NT2/D1 (cell line): ENCODE measurements at regions not wholly inside any gene's neighbourhood (a gene's known extent, or its start where the extent isn't known, plus 50 kb on each side); places are given as distances from the start of the nearest gene placed in this dataset.
"Not testable (repeated sequence)": the region's sequence is repeated elsewhere in the genome, so short reads cannot be mapped to it uniquely, and the experiment has no call there.

ENCODE experiments used
- DNase-seq: peaks from one replicate; pipeline ENCODE4 v3.0.0-alpha.2; 2011; ENCODE audit warnings: low read depth, low spot score
- H3K27me3 ChIP-seq: 2 replicates; pipeline ENCODE4 v1.6.0; 2011; ENCODE audit warnings: mild to moderate bottlenecking; ENCODE audit not compliant: insufficient read length, insufficient read depth
- H3K36me3 ChIP-seq: 2 replicates; pipeline ENCODE4 v1.6.1; 2011; ENCODE audit warnings: mild to moderate bottlenecking, low read length, mixed read lengths; ENCODE audit not compliant: insufficient read depth, insufficient read length
- H3K4me1 ChIP-seq: 2 replicates; pipeline ENCODE4 v1.5.1; 2011; ENCODE audit not compliant: insufficient read depth, insufficient read length
- H3K4me3 ChIP-seq: 2 replicates; pipeline ENCODE4 v1.5.1; 2011; ENCODE audit warnings: low read depth; ENCODE audit not compliant: insufficient read length
- H3K9ac ChIP-seq: 2 replicates; pipeline ENCODE4 v1.6.0; 2011; ENCODE audit warnings: low read depth; ENCODE audit not compliant: insufficient read length
- H3K9me3 ChIP-seq: 2 replicates; pipeline ENCODE4 v1.5.1; 2011; ENCODE audit warnings: mild to moderate bottlenecking, low read length; ENCODE audit not compliant: insufficient read depth
- SUZ12 ChIP-seq: IDR thresholded peaks from 2 replicates; pipeline ENCODE4 v1.6.1; 2011; ENCODE audit not compliant: insufficient read length, insufficient read depth; ENCODE audit errors: extremely low read depth
- YY1 ChIP-seq: IDR thresholded peaks from 2 replicates; pipeline ENCODE4 v1.6.1; 2011; ENCODE audit not compliant: insufficient read length, insufficient read depth
- ZNF274 ChIP-seq: IDR thresholded peaks from 2 replicates; pipeline ENCODE4 v1.6.1; 2011; ENCODE audit warnings: mild to moderate bottlenecking, low read depth, low read length

GRCh38 chr1:14412235-14412634 lies 186.2 kb upstream of the KAZN start:
- Histone ChIP-seq H3K4me1 (no peaks in the 10 kb centered on the region), H3K9me3 (no peaks in the 10 kb centered on the region), H3K27me3 (no peaks in the 10 kb centered on the region), H3K9ac (no peak overlapping the region), H3K4me3 (no peak overlapping the region), H3K36me3 (no peaks in the 10 kb centered on the region)
- DNase-seq = no peak
- TF ChIP-seq ZNF274 = no peak

GRCh38 chr1:14413819-14414490 lies 184.5 kb upstream of the KAZN start:
- H3K9me3 ChIP-seq = no peaks in the 10 kb centered on the region
- H3K4me3 ChIP-seq = no peak overlapping the region
- DNase-seq = no peak
- no peaks in the 10 kb centered on the region for H3K27me3 ChIP-seq
- no peaks in the 10 kb centered on the region for H3K36me3 ChIP-seq
- H3K9ac ChIP-seq = no peak overlapping the region
- TF ChIP-seq YY1 (no peak), SUZ12 (no peak), ZNF274 (no peak)
- no peaks in the 10 kb centered on the region for H3K4me1 ChIP-seq

GRCh38 chr1:14415396-14415795 lies 183.1 kb upstream of the KAZN start:
- Histone ChIP-seq H3K9me3 (peaks cover 3% of the 10 kb centered on the region; the same call in 1 of the 2 replicates), H3K36me3 (no peaks in the 10 kb centered on the region), H3K9ac (no peak overlapping the region), H3K4me3 (no peak overlapping the region), H3K4me1 (no peaks in the 10 kb centered on the region), H3K27me3 (no peaks in the 10 kb centered on the region)
- DNase-seq = peak; percentile 59
- no peak for TF ChIP-seq YY1

- not testable (repeated sequence) for H3K4me3 ChIP-seq, DNase-seq, H3K27me3 ChIP-seq, H3K36me3 ChIP-seq, H3K4me1 ChIP-seq, H3K9ac ChIP-seq, H3K9me3 ChIP-seq
Observed at GRCh38 chr1:14419778-14420218, 178.7 kb upstream of the KAZN start.

- Histone ChIP-seq H3K4me1 (no peaks in the 10 kb centered on the region), H3K9ac (no peak overlapping the region), H3K4me3 (no peak overlapping the region), H3K27me3 (no peaks in the 10 kb centered on the region), H3K9me3 (peaks cover 9% of the 10 kb centered on the region; the same call in 1 of the 2 replicates), H3K36me3 (no peaks in the 10 kb centered on the region)
- TF ChIP-seq ZNF274 (no peak), YY1 (no peak), SUZ12 (no peak)
- DNase-seq = no peak
Observed at GRCh38 chr1:14420686-14421085, 177.8 kb upstream of the KAZN start.

- no peak overlapping the region for H3K9ac ChIP-seq
- DNase-seq = no peak
- no peaks in the 10 kb centered on the region for H3K36me3 ChIP-seq
- H3K9me3 ChIP-seq = peaks cover 9% of the 10 kb centered on the region; the same call in 1 of the 2 replicates
- H3K4me1 ChIP-seq = no peaks in the 10 kb centered on the region
- TF ChIP-seq YY1 = no peak
- no peak for TF ChIP-seq SUZ12
- no peak for TF ChIP-seq ZNF274
- no peaks in the 10 kb centered on the region for H3K27me3 ChIP-seq
- H3K4me3 ChIP-seq = no peak overlapping the region
Observed at GRCh38 chr1:14421295-14421976, 177.0 kb upstream of the KAZN start.

- no peaks in the 10 kb centered on the region for H3K36me3 ChIP-seq
- no peak overlapping the region for H3K4me3 ChIP-seq
- no peaks in the 10 kb centered on the region for H3K27me3 ChIP-seq
- TF ChIP-seq YY1 = no peak
- no peak for TF ChIP-seq ZNF274
- no peak for TF ChIP-seq SUZ12
- no peak overlapping the region for H3K9ac ChIP-seq
- H3K9me3 ChIP-seq = peaks cover 9% of the 10 kb centered on the region; the same call in 1 of the 2 replicates
- no peaks in the 10 kb centered on the region for H3K4me1 ChIP-seq
- DNase-seq = no peak
Observed at GRCh38 chr1:14421977-14422609, 176.4 kb upstream of the KAZN start.
